GM12878 (cell line): ENCODE measurements at regions not wholly inside any gene's neighbourhood (a gene's known extent, or its start where the extent isn't known, plus 50 kb on each side); places are given as distances from the start of the nearest gene placed in this dataset.

Experiments
- ATAC-seq: fragments of 200-7000 bp; cut with Tn5 transposase; 3 replicates; pipeline ENCODE4 v1.9.1; 2020; ENCODE audit warnings: mild to moderate bottlenecking, moderate library complexity
- BruUV-seq: library from RNA; stranded (reverse); fragments of 400-500 nt; replicated peaks from 2 replicates; lab custom pipeline; 2021; lab: Mats Ljungman, UMichigan
- CTCF ChIA-PET: fragments of 300-600 bp; sonication (Branson Sonifier 250); formaldehyde crosslinking; extraction: SDS; loops from one replicate; lab custom pipeline; 2021; ENCODE audit warnings: inconsistent platforms; lab: Yijun Ruan, JAX
- POLR2A ChIA-PET: fragments of 350-600 bp; formaldehyde crosslinking; extraction: SDS; loops from one replicate; lab custom pipeline; 2021; ENCODE audit warnings: inconsistent platforms; lab: Charles Lee
- RAD21 ChIA-PET: fragments of 300-600 bp; sonication (Branson Sonifier 250); formaldehyde crosslinking; loops from one replicate; lab custom pipeline; 2023; ENCODE audit warnings: antibody characterized with exemption; ENCODE audit not compliant: unreplicated experiment; lab: Charles Lee
- SMC1A ChIA-PET: fragments of 300-600 bp; sonication (Branson Sonifier 250); formaldehyde crosslinking; loops from one replicate; lab custom pipeline; 2023; ENCODE audit not compliant: unreplicated experiment, uncharacterized antibody; lab: Charles Lee
- DNase-seq: peaks from one replicate; pipeline ENCODE4 v3.0.0-alpha.2; 2011; ENCODE audit warnings: low read depth, low spot score
- FAIRE-seq: peaks from 3 replicates; lab custom pipeline; 2011; peaks lifted over from hg19 to GRCh38; lab: Jason Lieb, UNC
- H2AFZ ChIP-seq: 2 replicates; pipeline ENCODE4 v1.6.0; 2011; ENCODE audit warnings: low read depth, low read length, control low read depth; ENCODE audit not compliant: control insufficient read depth
- H3K27ac ChIP-seq: 2 replicates; pipeline ENCODE4 v1.5.1; 2011; ENCODE audit warnings: control low read depth; ENCODE audit not compliant: control insufficient read depth, insufficient read depth
- H3K27me3 ChIP-seq, 2 experiments: replicated peaks in 1 of 2; 2 replicates each; pipeline versions ENCODE4 v1.6.0 to v1.6.1; 2011; ENCODE audit warnings: low read length in 1 of 2; ENCODE audit not compliant: control insufficient read depth in 2 of 2, insufficient read depth in 2 of 2
- H3K36me3 ChIP-seq, 2 experiments: 2 replicates each; pipeline ENCODE4 v1.5.1; 2011; ENCODE audit warnings: low read length in 1 of 2; ENCODE audit not compliant: control insufficient read depth in 2 of 2, insufficient read depth in 2 of 2
- H3K4me1 ChIP-seq: 2 replicates; pipeline ENCODE4 v1.6.1; 2011; ENCODE audit warnings: mild to moderate bottlenecking, low read length, moderate library complexity, mixed read lengths; ENCODE audit not compliant: control insufficient read depth, insufficient read depth
- H3K4me2 ChIP-seq: 2 replicates; pipeline ENCODE4 v1.6.0; 2011; ENCODE audit warnings: control low read depth; ENCODE audit not compliant: control insufficient read depth, insufficient read depth
- H3K4me3 ChIP-seq: fragments of 200-600 bp; sonication (generic); 2 replicates; pipeline ENCODE4 v1.5.1; 2016
- H3K79me2 ChIP-seq: 2 replicates; pipeline ENCODE4 v1.6.0; 2011; ENCODE audit warnings: low read length; ENCODE audit not compliant: control insufficient read depth, insufficient read depth
- H3K9ac ChIP-seq: 2 replicates; pipeline ENCODE4 v1.8.0; 2011; ENCODE audit warnings: low read length, control low read depth, mixed read lengths; ENCODE audit not compliant: control insufficient read depth, insufficient read depth
- H3K9me3 ChIP-seq: replicated peaks from 3 replicates; pipeline ENCODE4 v1.5.1; 2011; ENCODE audit warnings: mild to moderate bottlenecking, low read length; ENCODE audit not compliant: control insufficient read depth, insufficient read depth
- H4K20me1 ChIP-seq: 2 replicates; pipeline ENCODE4 v1.6.0; 2011; ENCODE audit not compliant: control insufficient read depth, insufficient read depth
- CBX3 ChIP-seq: fragments of 200-600 bp; sonication (generic); IDR thresholded peaks from 2 replicates; pipeline ENCODE4 v1.6.1; 2016; ENCODE audit warnings: low read depth, borderline replicate concordance
- EED ChIP-seq: sonication (generic); IDR thresholded peaks from 2 replicates; pipeline ENCODE4 v1.6.1; 2016; ENCODE audit warnings: antibody characterized with exemption, low read depth
- HDGF ChIP-seq: fragments of 450-650 bp; IDR thresholded peaks from 2 replicates; pipeline ENCODE4 v1.6.1; 2016; ENCODE audit warnings: antibody characterized with exemption
- MYB ChIP-seq: fragments of 150-350 bp; IDR thresholded peaks from 2 replicates; pipeline ENCODE4 v1.6.1; 2014; ENCODE audit warnings: mild to moderate bottlenecking, low read depth, low read length, borderline replicate concordance
- NBN ChIP-seq: fragments of 450-650 bp; IDR thresholded peaks from 2 replicates; pipeline ENCODE4 v1.6.1; 2016
- NRF1 ChIP-seq: conservative IDR thresholded peaks from 2 replicates; pipeline ENCODE4 v1.6.1; 2011; ENCODE audit warnings: mild to moderate bottlenecking, low read depth, low read length, improper control_type of control experiment
- SREBF1 ChIP-seq: IDR thresholded peaks from 2 replicates; pipeline ENCODE4 v1.6.1; 2012; ENCODE audit warnings: mild to moderate bottlenecking, low read length
- ZNF384 ChIP-seq: IDR thresholded peaks from 2 replicates; pipeline ENCODE4 v1.6.1; 2012; ENCODE audit warnings: low read depth, mild to moderate bottlenecking, low read length, improper control_type of control experiment, borderline replicate concordance
- WGBS: methylation state at CpG from one replicate; pipeline ENCODE4 v1.1.6; 2016; ENCODE audit warnings: low lambda C conversion rate; ENCODE audit not compliant: insufficient replicate concordance, insufficient coverage; ENCODE audit errors: missing lambda C conversion rate; 5-methylcytosine and 5-hydroxymethylcytosine counted together
- in situ Hi-C: fragments of 300-500 bp; cut with MboI; formaldehyde crosslinking; loops from 9 replicates; pipeline ENCODE4 v1.14.3; 2018; ENCODE audit warnings: mixed read lengths
- intact Hi-C: fragments of 100-400 bp; cut with micrococcal nuclease; formaldehyde crosslinking; loops from one replicate; pipeline ENCODE4 v1.14.2; 2022; ENCODE audit not compliant: unreplicated experiment
- TF ChIP-seq, protein P1 (sequence below): fragments of 450-650 bp; conservative IDR thresholded peaks from 2 replicates; pipeline ENCODE4 v1.6.1; 2017; ENCODE audit warnings: mild to moderate bottlenecking, moderate library complexity
- TF ChIP-seq, protein P2 (sequence below): IDR thresholded peaks from 2 replicates; pipeline ENCODE4 v1.6.1; 2012; ENCODE audit warnings: low read depth, low read length, improper control_type of control experiment
- TF ChIP-seq, protein P3 (sequence below), 3 experiments: IDR thresholded peaks in 2 of 3; conservative IDR thresholded peaks in 1 of 3; 2 replicates each; pipeline ENCODE4 v1.5.1; 2011; ENCODE audit warnings: low read depth in 3 of 3, low read length in 3 of 3, mild to moderate bottlenecking in 3 of 3, control low read depth in 2 of 3, moderate library complexity in 2 of 3, inconsistent platforms in 1 of 3, mixed read lengths in 1 of 3; ENCODE audit not compliant: control insufficient read depth in 2 of 3, insufficient read depth in 1 of 3; ENCODE audit errors: extremely low read depth in 1 of 3

DNA sequence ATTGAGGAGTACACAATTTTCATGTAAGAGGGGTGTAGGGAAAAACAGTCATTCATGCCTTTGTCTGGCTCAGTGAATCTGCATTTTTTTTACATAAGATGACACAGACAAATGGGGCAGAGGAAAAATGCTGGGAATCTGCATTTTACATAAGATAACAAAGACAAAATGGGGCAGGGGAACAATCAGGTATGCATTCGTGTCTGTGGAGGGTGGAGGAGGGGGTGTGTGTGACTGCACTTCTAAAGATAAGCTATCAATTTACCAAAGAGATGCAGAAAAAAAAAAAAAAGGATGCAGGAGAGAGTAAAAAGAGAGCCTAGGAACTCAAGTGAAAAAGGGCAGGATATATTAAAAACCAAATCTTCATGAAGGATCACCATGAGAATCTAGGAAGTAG, 637.4 kb downstream of the ZNF674 start:
- SMC1A ChIA-PET: interaction anchor here (0.5 kb wide), 1 partner anchor 16 kb away, joined by 3 read pairs; no protein-coding TSS in a partner anchor
- intact Hi-C loops (no loop called here), in situ Hi-C loops (no loop called here)
- no peaks in the 10 kb centered on the region for H3K4me1 ChIP-seq
- no peak overlapping the region for H3K4me3 ChIP-seq
- ATAC-seq: no peak
- CTCF ChIA-PET: no interaction called here
- H3K4me2 ChIP-seq: no peak overlapping the region
- H3K9ac ChIP-seq: no peak overlapping the region
- H2AFZ ChIP-seq: no peak overlapping the region
- H3K27ac ChIP-seq: no peak overlapping the region
- H3K27me3 ChIP-seq: no peaks in the 10 kb centered on the region
- POLR2A ChIA-PET: no interaction called here
- no peak for FAIRE-seq
- H3K36me3 ChIP-seq: no peaks in the 10 kb centered on the region
- H3K79me2 ChIP-seq: no peaks in the 10 kb centered on the region
- no peaks in the 10 kb centered on the region for H4K20me1 ChIP-seq
- 0% methylated on average over 1 of the region's 1 CpG for WGBS
- BruUV-seq: no TSS peak
- RAD21 ChIA-PET: no interaction called here
- H3K9me3 ChIP-seq: no peaks in the 10 kb centered on the region
- TF ChIP-seq, protein P1, sequence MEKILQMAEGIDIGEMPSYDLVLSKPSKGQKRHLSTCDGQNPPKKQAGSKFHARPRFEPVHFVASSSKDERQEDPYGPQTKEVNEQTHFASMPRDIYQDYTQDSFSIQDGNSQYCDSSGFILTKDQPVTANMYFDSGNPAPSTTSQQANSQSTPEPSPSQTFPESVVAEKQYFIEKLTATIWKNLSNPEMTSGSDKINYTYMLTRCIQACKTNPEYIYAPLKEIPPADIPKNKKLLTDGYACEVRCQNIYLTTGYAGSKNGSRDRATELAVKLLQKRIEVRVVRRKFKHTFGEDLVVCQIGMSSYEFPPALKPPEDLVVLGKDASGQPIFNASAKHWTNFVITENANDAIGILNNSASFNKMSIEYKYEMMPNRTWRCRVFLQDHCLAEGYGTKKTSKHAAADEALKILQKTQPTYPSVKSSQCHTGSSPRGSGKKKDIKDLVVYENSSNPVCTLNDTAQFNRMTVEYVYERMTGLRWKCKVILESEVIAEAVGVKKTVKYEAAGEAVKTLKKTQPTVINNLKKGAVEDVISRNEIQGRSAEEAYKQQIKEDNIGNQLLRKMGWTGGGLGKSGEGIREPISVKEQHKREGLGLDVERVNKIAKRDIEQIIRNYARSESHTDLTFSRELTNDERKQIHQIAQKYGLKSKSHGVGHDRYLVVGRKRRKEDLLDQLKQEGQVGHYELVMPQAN: no peak
- TF ChIP-seq CBX3 (no peak), EED (no peak), NRF1 (no peak), NBN (no peak), ZNF384 (no peak), HDGF (no peak), MYB (no peak), SREBF1 (no peak)
- TF ChIP-seq, protein P2, sequence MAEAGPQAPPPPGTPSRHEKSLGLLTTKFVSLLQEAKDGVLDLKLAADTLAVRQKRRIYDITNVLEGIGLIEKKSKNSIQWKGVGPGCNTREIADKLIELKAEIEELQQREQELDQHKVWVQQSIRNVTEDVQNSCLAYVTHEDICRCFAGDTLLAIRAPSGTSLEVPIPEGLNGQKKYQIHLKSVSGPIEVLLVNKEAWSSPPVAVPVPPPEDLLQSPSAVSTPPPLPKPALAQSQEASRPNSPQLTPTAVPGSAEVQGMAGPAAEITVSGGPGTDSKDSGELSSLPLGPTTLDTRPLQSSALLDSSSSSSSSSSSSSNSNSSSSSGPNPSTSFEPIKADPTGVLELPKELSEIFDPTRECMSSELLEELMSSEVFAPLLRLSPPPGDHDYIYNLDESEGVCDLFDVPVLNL: no peak
- TF ChIP-seq, protein P3, sequence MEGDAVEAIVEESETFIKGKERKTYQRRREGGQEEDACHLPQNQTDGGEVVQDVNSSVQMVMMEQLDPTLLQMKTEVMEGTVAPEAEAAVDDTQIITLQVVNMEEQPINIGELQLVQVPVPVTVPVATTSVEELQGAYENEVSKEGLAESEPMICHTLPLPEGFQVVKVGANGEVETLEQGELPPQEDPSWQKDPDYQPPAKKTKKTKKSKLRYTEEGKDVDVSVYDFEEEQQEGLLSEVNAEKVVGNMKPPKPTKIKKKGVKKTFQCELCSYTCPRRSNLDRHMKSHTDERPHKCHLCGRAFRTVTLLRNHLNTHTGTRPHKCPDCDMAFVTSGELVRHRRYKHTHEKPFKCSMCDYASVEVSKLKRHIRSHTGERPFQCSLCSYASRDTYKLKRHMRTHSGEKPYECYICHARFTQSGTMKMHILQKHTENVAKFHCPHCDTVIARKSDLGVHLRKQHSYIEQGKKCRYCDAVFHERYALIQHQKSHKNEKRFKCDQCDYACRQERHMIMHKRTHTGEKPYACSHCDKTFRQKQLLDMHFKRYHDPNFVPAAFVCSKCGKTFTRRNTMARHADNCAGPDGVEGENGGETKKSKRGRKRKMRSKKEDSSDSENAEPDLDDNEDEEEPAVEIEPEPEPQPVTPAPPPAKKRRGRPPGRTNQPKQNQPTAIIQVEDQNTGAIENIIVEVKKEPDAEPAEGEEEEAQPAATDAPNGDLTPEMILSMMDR (IDR thresholded peaks at IDR 0.05 in 2 of 3, conservative IDR thresholded peaks at IDR 0.05 in 1 of 3; ENCODE audit: control insufficient read depth in 2 of 3, extremely low read depth in 1 of 3, insufficient read depth in 1 of 3, low read depth in 3 of 3, low read length in 3 of 3): no peak
- DNase-seq: no peak
